Astrocyte (in vitro differentiated cells and primary cell): ENCODE measurements at regions not wholly inside any gene's neighbourhood (a gene's known extent, or its start where the extent isn't known, plus 50 kb on each side); places are given as distances from the start of the nearest gene placed in this dataset.

Experiments
- EZH2 ChIP-seq: IDR thresholded peaks from 2 replicates; pipeline ENCODE4 v1.6.1; 2012; ENCODE audit warnings: mild to moderate bottlenecking, low read length, inconsistent platforms; ENCODE audit not compliant: insufficient read depth
- TF ChIP-seq, protein P1 (sequence below): IDR thresholded peaks from 2 replicates; pipeline ENCODE4 v1.5.1; 2011; ENCODE audit warnings: low read depth, mild to moderate bottlenecking, inconsistent platforms, low read length, moderate library complexity; ENCODE audit not compliant: insufficient read depth

DNA sequence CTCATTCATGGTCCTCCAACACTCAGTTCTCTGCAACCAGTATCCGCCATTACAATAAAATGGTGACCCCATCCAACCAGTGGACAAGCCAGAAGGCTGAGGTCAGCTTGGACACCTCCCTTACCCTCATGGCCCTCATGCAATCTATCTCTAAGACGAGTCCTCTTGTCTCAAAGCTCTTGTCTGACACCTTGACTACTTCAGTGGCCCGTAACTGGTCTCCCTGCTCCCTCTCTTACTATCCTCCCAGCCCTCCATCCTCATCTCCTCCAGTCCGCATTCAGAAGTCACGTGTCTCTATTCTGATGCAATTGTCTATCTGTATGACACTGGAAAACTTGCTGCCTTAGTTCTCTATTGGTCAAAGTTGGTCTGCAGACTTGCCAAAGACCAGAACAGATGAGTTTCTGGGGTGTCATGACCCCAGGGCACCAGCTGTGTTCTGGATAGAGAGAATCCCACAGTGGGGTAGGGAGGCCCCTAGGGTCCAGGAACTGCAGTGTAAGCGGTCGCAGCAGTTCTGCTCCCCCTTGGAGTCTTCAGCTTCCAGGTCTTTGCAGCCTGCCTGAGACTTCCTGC is 59.6 kb upstream of the RNF24 start:
- TF ChIP-seq, protein P1, sequence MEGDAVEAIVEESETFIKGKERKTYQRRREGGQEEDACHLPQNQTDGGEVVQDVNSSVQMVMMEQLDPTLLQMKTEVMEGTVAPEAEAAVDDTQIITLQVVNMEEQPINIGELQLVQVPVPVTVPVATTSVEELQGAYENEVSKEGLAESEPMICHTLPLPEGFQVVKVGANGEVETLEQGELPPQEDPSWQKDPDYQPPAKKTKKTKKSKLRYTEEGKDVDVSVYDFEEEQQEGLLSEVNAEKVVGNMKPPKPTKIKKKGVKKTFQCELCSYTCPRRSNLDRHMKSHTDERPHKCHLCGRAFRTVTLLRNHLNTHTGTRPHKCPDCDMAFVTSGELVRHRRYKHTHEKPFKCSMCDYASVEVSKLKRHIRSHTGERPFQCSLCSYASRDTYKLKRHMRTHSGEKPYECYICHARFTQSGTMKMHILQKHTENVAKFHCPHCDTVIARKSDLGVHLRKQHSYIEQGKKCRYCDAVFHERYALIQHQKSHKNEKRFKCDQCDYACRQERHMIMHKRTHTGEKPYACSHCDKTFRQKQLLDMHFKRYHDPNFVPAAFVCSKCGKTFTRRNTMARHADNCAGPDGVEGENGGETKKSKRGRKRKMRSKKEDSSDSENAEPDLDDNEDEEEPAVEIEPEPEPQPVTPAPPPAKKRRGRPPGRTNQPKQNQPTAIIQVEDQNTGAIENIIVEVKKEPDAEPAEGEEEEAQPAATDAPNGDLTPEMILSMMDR, result no peak
- TF ChIP-seq EZH2, result no peak
